BJ (cell line): ENCODE measurements at regions not wholly inside any gene's neighbourhood (a gene's known extent, or its start where the extent isn't known, plus 50 kb on each side); places are given as distances from the start of the nearest gene placed in this dataset.

Source experiments
- CTCF ChIA-PET: fragments of 350-600 bp; formaldehyde crosslinking; extraction: SDS; loops from one replicate; lab custom pipeline; 2021; ENCODE audit warnings: antibody characterized with exemption, inconsistent platforms; lab: Yijun Ruan, JAX
- POLR2A ChIA-PET: fragments of 300-600 bp; sonication (Branson Sonifier 250); formaldehyde crosslinking; extraction: SDS; loops from one replicate; lab custom pipeline; 2021; ENCODE audit warnings: antibody characterized with exemption; lab: Charles Lee
- DNase-seq: peaks from one replicate; pipeline ENCODE4 v3.0.0-alpha.2; 2011; ENCODE audit warnings: low read depth
- H3K27me3 ChIP-seq: 2 replicates; pipeline ENCODE4 v1.6.0; 2011; ENCODE audit warnings: low read length; ENCODE audit not compliant: control insufficient read depth, insufficient read depth
- H3K36me3 ChIP-seq: 2 replicates; pipeline ENCODE4 v1.5.1; 2011; ENCODE audit warnings: low read length; ENCODE audit not compliant: control insufficient read depth, insufficient read depth
- H3K4me3 ChIP-seq: 2 replicates; pipeline ENCODE4 v1.5.1; 2011; ENCODE audit warnings: low read depth, mild to moderate bottlenecking, control low read depth, low read length
- CTCF ChIP-seq: IDR thresholded peaks from 2 replicates; pipeline ENCODE4 v1.5.1; 2011; ENCODE audit warnings: low read depth, mild to moderate bottlenecking, control low read depth, inconsistent platforms, low read length, moderate library complexity; ENCODE audit not compliant: insufficient read depth

DNA sequence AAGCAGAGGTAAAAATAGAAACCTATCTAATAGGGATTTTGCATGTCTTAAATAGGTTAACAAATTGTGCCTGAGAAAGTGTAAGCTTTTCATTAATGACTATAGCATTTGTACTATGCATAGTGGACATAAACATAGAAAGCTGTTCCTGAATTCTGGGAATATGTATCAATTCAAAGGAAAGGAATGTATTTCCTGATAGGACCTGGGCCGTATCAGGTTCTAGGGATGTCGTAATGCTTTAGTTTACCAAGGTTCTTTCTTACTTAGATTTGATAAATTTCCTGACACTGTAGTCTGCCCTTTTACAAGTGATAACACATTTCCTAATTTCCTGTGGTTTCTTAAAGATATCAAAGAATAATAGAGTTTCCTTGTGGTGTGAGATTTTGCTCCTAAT lies 191.3 kb downstream of the CDH7 start:
- Histone ChIP-seq H3K4me3 (no peak overlapping the region), H3K36me3 (no peaks in the 10 kb centered on the region), H3K27me3 (no peaks in the 10 kb centered on the region)
- no peak for DNase-seq
- no peak for TF ChIP-seq CTCF
- ChIA-PET POLR2A (no interaction called here), CTCF (no interaction called here)

- no peak for DNase-seq
- H3K4me3 ChIP-seq, result no peak overlapping the region
- CTCF ChIA-PET, result no interaction called here
- H3K27me3 ChIP-seq, result no peaks in the 10 kb centered on the region
- H3K36me3 ChIP-seq, result no peaks in the 10 kb centered on the region
- no peak for TF ChIP-seq CTCF
- POLR2A ChIA-PET, result no interaction called here
Measured at GRCh38 chr18:65941482-65941881, 190.7 kb downstream of the CDH7 start.
